ENCODE measurements at regions not wholly inside any gene's neighbourhood (a gene's known extent, or its start where the extent isn't known, plus 50 kb on each side); places are given as distances from the start of the nearest gene placed in this dataset.

- Histone ChIP-seq H3K4me2 (ENCODE audit: low read length, poor library complexity, severe bottlenecking) (no peak overlapping the region), H4K8ac (ENCODE audit: low read length) (no peak overlapping the region), H2BK120ac (ENCODE audit: low read depth, low read length) (no peak overlapping the region), H3K14ac (ENCODE audit: low read length in 2 of 2) (no peak overlapping the region), H3K4me1 (ENCODE audit: control insufficient read depth, insufficient read depth, low read depth, low read length) (no peaks in the 10 kb centered on the region), H2BK15ac (ENCODE audit: low read depth, poor library complexity, severe bottlenecking) (no peak overlapping the region), H3K36me3 (ENCODE audit: control insufficient read depth in 1 of 2, insufficient read depth in 2 of 2, low read depth in 1 of 2, low read length in 2 of 2) (no peaks in the 10 kb centered on the region), H2BK12ac (ENCODE audit: low read length in 2 of 2) (no peak overlapping the region), H3K9me3 (ENCODE audit: control insufficient read depth, low read length) (no peaks in the 10 kb centered on the region), H2AFZ (ENCODE audit: low read depth, low read length) (no peak overlapping the region), H3K9ac (ENCODE audit: low read length) (no peak overlapping the region), H3K27ac (ENCODE audit: low read length, poor library complexity, severe bottlenecking) (no peak overlapping the region), H3K18ac (ENCODE audit: low read depth in 1 of 2, low read length in 2 of 2) (no peak overlapping the region), H3K4me3 (ENCODE audit: insufficient read depth in 1 of 2, low read depth in 1 of 2, low read length in 2 of 2) (no peak overlapping the region), H3K4ac (ENCODE audit: low read depth in 1 of 2, low read length in 2 of 2) (no peak overlapping the region), H3K79me1 (replicated peaks; ENCODE audit: low read length, poor library complexity, severe bottlenecking) (no peaks in the 10 kb centered on the region), H3K27me3 (ENCODE audit: control insufficient read depth in 1 of 2, insufficient read depth in 1 of 2, low read length in 2 of 2) (no peaks in the 10 kb centered on the region), H3K23ac (ENCODE audit: low read length in 2 of 2) (no peak overlapping the region), H4K91ac (ENCODE audit: low read length) (no peak overlapping the region), H2BK5ac (ENCODE audit: low read depth, low read length, poor library complexity, severe bottlenecking) (no peak overlapping the region), H2AK5ac (ENCODE audit: low read length, severe bottlenecking) (no peak overlapping the region)
- 40% methylated on average over 1 of the region's 1 CpG for WGBS
- DNase-seq, result peak; percentile 69
These were observed 500.0 kb upstream of the SETBP1 start for GRCh38 chr18:44180683-44181082.

GRCh38 chr18:44181951-44182747 is 498.5 kb upstream of the SETBP1 start:
- Histone ChIP-seq H2AK5ac (ENCODE audit: low read length, severe bottlenecking) (no peak overlapping the region), H4K8ac (ENCODE audit: low read length) (no peak overlapping the region), H3K4me1 (ENCODE audit: control insufficient read depth, insufficient read depth, low read depth, low read length) (no peaks in the 10 kb centered on the region), H4K91ac (ENCODE audit: low read length) (no peak overlapping the region), H3K36me3 (ENCODE audit: control insufficient read depth in 1 of 2, insufficient read depth in 2 of 2, low read depth in 1 of 2, low read length in 2 of 2) (no peaks in the 10 kb centered on the region), H2BK12ac (ENCODE audit: low read length in 2 of 2) (no peak overlapping the region), H2AFZ (ENCODE audit: low read depth, low read length) (no peak overlapping the region), H3K14ac (ENCODE audit: low read length in 2 of 2) (no peak overlapping the region), H3K9ac (ENCODE audit: low read length) (no peak overlapping the region), H2BK5ac (ENCODE audit: low read depth, low read length, poor library complexity, severe bottlenecking) (no peak overlapping the region), H2BK15ac (ENCODE audit: low read depth, poor library complexity, severe bottlenecking) (no peak overlapping the region), H3K9me3 (ENCODE audit: control insufficient read depth, low read length) (no peaks in the 10 kb centered on the region), H3K18ac (ENCODE audit: low read depth in 1 of 2, low read length in 2 of 2) (no peak overlapping the region), H3K4me3 (ENCODE audit: insufficient read depth in 1 of 2, low read depth in 1 of 2, low read length in 2 of 2) (no peak overlapping the region), H2BK120ac (ENCODE audit: low read depth, low read length) (no peak overlapping the region), H3K79me1 (replicated peaks; ENCODE audit: low read length, poor library complexity, severe bottlenecking) (no peaks in the 10 kb centered on the region), H3K4ac (ENCODE audit: low read depth in 1 of 2, low read length in 2 of 2) (no peak overlapping the region), H3K23ac (ENCODE audit: low read length in 2 of 2) (no peak overlapping the region), H3K27ac (ENCODE audit: low read length, poor library complexity, severe bottlenecking) (no peak overlapping the region), H3K4me2 (ENCODE audit: low read length, poor library complexity, severe bottlenecking) (no peak overlapping the region), H3K27me3 (ENCODE audit: control insufficient read depth in 1 of 2, insufficient read depth in 1 of 2, low read length in 2 of 2) (no peaks in the 10 kb centered on the region)
- 97% methylated on average over 3 of the region's 3 CpGs for WGBS
- no peak for DNase-seq

GRCh38 chr18:44186001-44186400 is 494.7 kb upstream of the SETBP1 start:
- H3K4me3 ChIP-seq (ENCODE audit: insufficient read depth in 1 of 2, low read depth in 1 of 2, low read length in 2 of 2), result no peak overlapping the region

GRCh38 chr18:44187090-44187489 is 493.6 kb upstream of the SETBP1 start:
- Histone ChIP-seq H2AK5ac (ENCODE audit: low read length, severe bottlenecking) (no peak overlapping the region), H3K27me3 (ENCODE audit: control insufficient read depth in 1 of 2, insufficient read depth in 1 of 2, low read length in 2 of 2) (no peaks in the 10 kb centered on the region), H3K18ac (ENCODE audit: low read depth in 1 of 2, low read length in 2 of 2) (no peak overlapping the region), H3K9ac (ENCODE audit: low read length) (no peak overlapping the region), H3K14ac (ENCODE audit: low read length in 2 of 2) (no peak overlapping the region), H3K4me3 (ENCODE audit: insufficient read depth in 1 of 2, low read depth in 1 of 2, low read length in 2 of 2) (no peak overlapping the region), H3K36me3 (ENCODE audit: control insufficient read depth in 1 of 2, insufficient read depth in 2 of 2, low read depth in 1 of 2, low read length in 2 of 2) (no peaks in the 10 kb centered on the region), H2AFZ (ENCODE audit: low read depth, low read length) (no peak overlapping the region), H3K4me1 (ENCODE audit: control insufficient read depth, insufficient read depth, low read depth, low read length) (no peaks in the 10 kb centered on the region), H2BK120ac (ENCODE audit: low read depth, low read length) (no peak overlapping the region), H3K27ac (ENCODE audit: low read length, poor library complexity, severe bottlenecking) (no peak overlapping the region), H3K9me3 (ENCODE audit: control insufficient read depth, low read length) (no peaks in the 10 kb centered on the region), H2BK5ac (ENCODE audit: low read depth, low read length, poor library complexity, severe bottlenecking) (no peak overlapping the region), H4K8ac (ENCODE audit: low read length) (no peak overlapping the region), H3K23ac (ENCODE audit: low read length in 2 of 2) (no peak overlapping the region), H4K91ac (ENCODE audit: low read length) (no peak overlapping the region), H2BK15ac (ENCODE audit: low read depth, poor library complexity, severe bottlenecking) (no peak overlapping the region), H3K4me2 (ENCODE audit: low read length, poor library complexity, severe bottlenecking) (no peak overlapping the region), H3K4ac (ENCODE audit: low read depth in 1 of 2, low read length in 2 of 2) (no peak overlapping the region), H3K79me1 (replicated peaks; ENCODE audit: low read length, poor library complexity, severe bottlenecking) (no peaks in the 10 kb centered on the region), H2BK12ac (ENCODE audit: low read length in 2 of 2) (no peak overlapping the region)
- 100% methylated on average over 1 of the region's 2 CpGs for WGBS
- no peak for DNase-seq

More at GRCh38 chr18:44186001-44186400, 494.7 kb upstream of the SETBP1 start:
- DNase-seq, result no peak
- H2AFZ ChIP-seq (ENCODE audit: low read depth, low read length), result no peak overlapping the region
- H2AK5ac ChIP-seq (ENCODE audit: low read length, severe bottlenecking), result no peak overlapping the region
- H4K91ac ChIP-seq (ENCODE audit: low read length), result no peak overlapping the region
- WGBS, result 95% methylated on average over 3 of the region's 3 CpGs
- no peak overlapping the region for H2BK5ac ChIP-seq (ENCODE audit: low read depth, low read length, poor library complexity, severe bottlenecking)
- H2BK15ac ChIP-seq (ENCODE audit: low read depth, poor library complexity, severe bottlenecking), result no peak overlapping the region
- no peaks in the 10 kb centered on the region for H3K9me3 ChIP-seq (ENCODE audit: control insufficient read depth, low read length)
- no peaks in the 10 kb centered on the region for H3K36me3 ChIP-seq (ENCODE audit: control insufficient read depth in 1 of 2, insufficient read depth in 2 of 2, low read depth in 1 of 2, low read length in 2 of 2)
- H2BK120ac ChIP-seq (ENCODE audit: low read depth, low read length), result no peak overlapping the region
- H3K9ac ChIP-seq (ENCODE audit: low read length), result no peak overlapping the region
- no peak overlapping the region for H3K4me2 ChIP-seq (ENCODE audit: low read length, poor library complexity, severe bottlenecking)
- no peaks in the 10 kb centered on the region for H3K79me1 ChIP-seq (replicated peaks; ENCODE audit: low read length, poor library complexity, severe bottlenecking)
- H3K4ac ChIP-seq (ENCODE audit: low read depth in 1 of 2, low read length in 2 of 2), result no peak overlapping the region
- no peak overlapping the region for H2BK12ac ChIP-seq (ENCODE audit: low read length in 2 of 2)
- no peak overlapping the region for H3K18ac ChIP-seq (ENCODE audit: low read depth in 1 of 2, low read length in 2 of 2)
- H3K27me3 ChIP-seq (ENCODE audit: control insufficient read depth in 1 of 2, insufficient read depth in 1 of 2, low read length in 2 of 2), result no peaks in the 10 kb centered on the region
- H3K27ac ChIP-seq (ENCODE audit: low read length, poor library complexity, severe bottlenecking), result no peak overlapping the region
- H4K8ac ChIP-seq (ENCODE audit: low read length), result no peak overlapping the region
- H3K14ac ChIP-seq (ENCODE audit: low read length in 2 of 2), result no peak overlapping the region
- no peak overlapping the region for H3K23ac ChIP-seq (ENCODE audit: low read length in 2 of 2)
- H3K4me1 ChIP-seq (ENCODE audit: control insufficient read depth, insufficient read depth, low read depth, low read length), result no peaks in the 10 kb centered on the region
